ENCODE measurements at regions not wholly inside any gene's neighbourhood (a gene's known extent, or its start where the extent isn't known, plus 50 kb on each side); places are given as distances from the start of the nearest gene placed in this dataset.

- Histone ChIP-seq H3K4ac (replicated peaks; ENCODE audit: insufficient read length, low read depth, low read length) (no peak overlapping the region), H2AK5ac (ENCODE audit: low read depth, low read length) (no peak overlapping the region), H3K4me3 (ENCODE audit: extremely low read depth in 1 of 4, insufficient read depth in 2 of 4, low read depth in 3 of 4, low read length in 4 of 4) (no peak overlapping the region), H3K9me3 (ENCODE audit: insufficient read depth in 2 of 2, low read depth in 1 of 2, low read length in 1 of 2) (no peaks in the 10 kb centered on the region), H3K18ac (ENCODE audit: extremely low read depth, low read length) (no peak overlapping the region), H2BK120ac (replicated peaks; ENCODE audit: low read depth, low read length) (no peak overlapping the region), H3K4me2 (ENCODE audit: insufficient read depth in 1 of 2, low read depth in 2 of 2, low read length in 2 of 2) (no peak overlapping the region), H3K27ac (ENCODE audit: low read depth, low read length) (no peak overlapping the region), H3K79me2 (ENCODE audit: control insufficient read depth in 1 of 2, insufficient read depth in 2 of 2, low read length in 2 of 2) (no peaks in the 10 kb centered on the region), H2BK20ac (ENCODE audit: low read length) (no peak overlapping the region), H4K5ac (ENCODE audit: insufficient read length, low read depth, low read length) (no peak overlapping the region), H3K23me2 (ENCODE audit: low read depth, low read length) (no peaks in the 10 kb centered on the region; the same call in 1 of the 2 replicates), H3K79me1 (ENCODE audit: low read depth, low read length) (no peaks in the 10 kb centered on the region), H3K27me3 (replicated peaks in 1 of 4; ENCODE audit: control insufficient read depth in 3 of 4, extremely low read depth in 1 of 4, insufficient read depth in 3 of 4, low read length in 3 of 4) (no peaks in the 10 kb centered on the region), H3K4me1 (replicated peaks in 1 of 4; ENCODE audit: control insufficient read depth in 3 of 4, insufficient read depth in 4 of 4, low read length in 3 of 4) (0 out of 7 replicates have a peak, but pooled peaks cover 0 to 2% (median 0%) of the 10 kb centered on the region in 4 experiments), H3K9ac (replicated peaks in 1 of 4; ENCODE audit: extremely low read depth in 1 of 4, low read depth in 3 of 4, low read length in 3 of 4) (no peak overlapping the region), H3K36me3 (ENCODE audit: control insufficient read depth in 2 of 4, insufficient read depth in 4 of 4, low read length in 3 of 4) (no peaks in the 10 kb centered on the region), H2BK5ac (ENCODE audit: low read depth, low read length) (0 out of 2 replicates have a peak overlapping the region, but pooled peaks have one; percentile 19), H2BK12ac (ENCODE audit: low read depth, low read length) (no peak overlapping the region), H2BK15ac (ENCODE audit: low read length) (no peak overlapping the region), H3K14ac (ENCODE audit: insufficient read length) (no peak overlapping the region), H3K56ac (replicated peaks; ENCODE audit: insufficient read length, low read depth, low read length) (no peak overlapping the region), H3K23ac (ENCODE audit: insufficient read length) (no peak overlapping the region), H4K20me1 (replicated peaks in 1 of 2; ENCODE audit: control insufficient read depth in 1 of 2, insufficient read depth in 2 of 2, low read length in 2 of 2) (no peaks in the 10 kb centered on the region), H4K91ac (replicated peaks; ENCODE audit: insufficient read length, low read length) (no peak overlapping the region), H4K8ac (ENCODE audit: extremely low read depth, insufficient read depth, low read length) (no peak overlapping the region), H2AFZ (ENCODE audit: low read length) (no peak overlapping the region)
- POLR2A ChIA-PET (ENCODE audit: partially characterized antibody) = interaction anchor here (1.1 kb wide), 1 partner anchor 10 kb away, joined by 3 read pairs; no protein-coding TSS in a partner anchor
- DNase-seq (ENCODE audit: low read depth in 1 of 2, low spot score in 2 of 2) (no peak), FAIRE-seq (no peak)
- CTCF ChIA-PET (ENCODE audit: partially characterized antibody) = no interaction called here
- WGBS, 2 experiments (ENCODE audit: extremely low coverage in 1 of 2, insufficient coverage in 1 of 2, insufficient read length in 1 of 2, insufficient replicate concordance in 2 of 2, low coverage in 1 of 2, low lambda C conversion rate in 2 of 2, missing lambda C conversion rate in 1 of 2) = 88% methylated on average over 3 of the region's 3 CpGs; no CpG with 5 or more reads in 1 of the 2 experiments
- TF ChIP-seq YY1 (IDR thresholded peaks at IDR 0.05; ENCODE audit: low read depth, low read length) (no peak), KDM4A (IDR thresholded peaks at IDR 0.05; ENCODE audit: low read depth, low read length, severe bottlenecking) (no peak), NRF1 (IDR thresholded peaks at IDR 0.05; ENCODE audit: low read depth, low read length) (no peak), USF2 (IDR thresholded peaks at IDR 0.05; ENCODE audit: low read length) (no peak), SRF (IDR thresholded peaks at IDR 0.05; ENCODE audit: low read depth, low read length) (no peak), SUZ12 (IDR thresholded peaks at IDR 0.05; ENCODE audit: low read length) (no peak), CHD2 (IDR thresholded peaks at IDR 0.05; ENCODE audit: low read length) (no peak), BRCA1 (IDR thresholded peaks at IDR 0.05; ENCODE audit: low read depth, low read length) (no peak), SP2 (IDR thresholded peaks at IDR 0.05; ENCODE audit: low read length) (no peak), GTF2F1 (IDR thresholded peaks at IDR 0.05; ENCODE audit: borderline replicate concordance, low read depth, low read length) (no peak), JUN (IDR thresholded peaks at IDR 0.05; ENCODE audit: low read depth, low read length) (no peak), GABPA (IDR thresholded peaks at IDR 0.05; ENCODE audit: borderline replicate concordance, insufficient read depth, low read length) (no peak)
These were observed 731.4 kb downstream of the TSN start for GRCh38 chr2:122486705-122487415.
